ENCODE measurements at regions not wholly inside any gene's neighbourhood (a gene's known extent, or its start where the extent isn't known, plus 50 kb on each side); places are given as distances from the start of the nearest gene placed in this dataset.

DNA sequence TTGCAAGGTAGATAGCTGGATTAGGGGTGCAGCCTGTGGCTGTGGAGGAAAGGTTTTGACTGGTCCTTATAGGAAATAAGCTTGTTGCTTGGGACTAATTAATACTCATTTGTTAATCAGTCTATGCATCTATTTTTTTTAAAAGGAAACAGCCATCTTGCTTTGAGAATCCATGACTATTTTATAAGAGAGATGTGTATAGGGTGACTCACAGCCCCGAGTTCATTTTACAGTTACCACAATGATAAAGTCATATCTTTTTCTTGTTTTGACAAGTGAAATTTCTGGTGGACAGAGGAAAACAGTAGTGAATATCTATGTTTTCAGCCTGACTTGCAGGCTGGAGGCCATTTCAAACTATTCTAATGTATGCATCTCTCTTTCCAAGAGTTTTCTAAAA is 193.5 kb upstream of the CCDC68 start:
- TF ChIP-seq POLR2A (IDR thresholded peaks at IDR 0.05): no peak
- TF ChIP-seq, protein P1, sequence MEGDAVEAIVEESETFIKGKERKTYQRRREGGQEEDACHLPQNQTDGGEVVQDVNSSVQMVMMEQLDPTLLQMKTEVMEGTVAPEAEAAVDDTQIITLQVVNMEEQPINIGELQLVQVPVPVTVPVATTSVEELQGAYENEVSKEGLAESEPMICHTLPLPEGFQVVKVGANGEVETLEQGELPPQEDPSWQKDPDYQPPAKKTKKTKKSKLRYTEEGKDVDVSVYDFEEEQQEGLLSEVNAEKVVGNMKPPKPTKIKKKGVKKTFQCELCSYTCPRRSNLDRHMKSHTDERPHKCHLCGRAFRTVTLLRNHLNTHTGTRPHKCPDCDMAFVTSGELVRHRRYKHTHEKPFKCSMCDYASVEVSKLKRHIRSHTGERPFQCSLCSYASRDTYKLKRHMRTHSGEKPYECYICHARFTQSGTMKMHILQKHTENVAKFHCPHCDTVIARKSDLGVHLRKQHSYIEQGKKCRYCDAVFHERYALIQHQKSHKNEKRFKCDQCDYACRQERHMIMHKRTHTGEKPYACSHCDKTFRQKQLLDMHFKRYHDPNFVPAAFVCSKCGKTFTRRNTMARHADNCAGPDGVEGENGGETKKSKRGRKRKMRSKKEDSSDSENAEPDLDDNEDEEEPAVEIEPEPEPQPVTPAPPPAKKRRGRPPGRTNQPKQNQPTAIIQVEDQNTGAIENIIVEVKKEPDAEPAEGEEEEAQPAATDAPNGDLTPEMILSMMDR (IDR thresholded peaks at IDR 0.05): no peak

Data from body of pancreas (tissue), 4 donors.